OCI-LY7 (cell line): ENCODE measurements at regions not wholly inside any gene's neighbourhood (a gene's known extent, or its start where the extent isn't known, plus 50 kb on each side); places are given as distances from the start of the nearest gene placed in this dataset.

ENCODE experiments used
- BruUV-seq: library from RNA; stranded (reverse); fragments of 400-500 nt; replicated peaks from 2 replicates; lab custom pipeline; 2021; lab: Mats Ljungman, UMichigan
- CTCF ChIA-PET: fragments of 300-600 bp; sonication (Branson Sonifier 250); formaldehyde crosslinking; loops from one replicate; lab custom pipeline; 2022; ENCODE audit warnings: antibody characterized with exemption; ENCODE audit not compliant: unreplicated experiment; lab: Charles Lee
- POLR2A ChIA-PET: fragments of 300-600 bp; sonication (Branson Sonifier 250); formaldehyde crosslinking; loops from one replicate; lab custom pipeline; 2022; ENCODE audit warnings: antibody characterized with exemption; lab: Charles Lee
- DNase-seq: peaks from one replicate; pipeline ENCODE4 v3.0.0-alpha.2; 2015; ENCODE audit warnings: low spot score
- H2AFZ ChIP-seq: fragments of 200-600 bp; sonication (generic), shearing (Covaris generic); 2 replicates; pipeline ENCODE4 v1.6.1; 2014; ENCODE audit warnings: mild to moderate bottlenecking, antibody characterized with exemption, low read length, moderate library complexity
- H3K27ac ChIP-seq: fragments of 200-600 bp; sonication (generic); 2 replicates; pipeline ENCODE4 v1.5.1; 2014; ENCODE audit warnings: mixed run types, low read depth, mild to moderate bottlenecking, moderate library complexity, low read length, inconsistent platforms; ENCODE audit not compliant: poor library complexity, severe bottlenecking
- H3K36me3 ChIP-seq: fragments of 200-600 bp; sonication (generic); 2 replicates; pipeline ENCODE4 v1.6.1; 2014; ENCODE audit warnings: mild to moderate bottlenecking, antibody characterized with exemption, low read length, moderate library complexity, mixed read lengths; ENCODE audit not compliant: insufficient read depth
- H3K4me1 ChIP-seq: fragments of 200-600 bp; sonication (generic); 2 replicates; pipeline ENCODE4 v1.5.1; 2014; ENCODE audit warnings: mild to moderate bottlenecking, low read length; ENCODE audit not compliant: insufficient read depth, poor library complexity, severe bottlenecking
- H3K4me2 ChIP-seq: fragments of 200-600 bp; sonication (generic); 2 replicates; pipeline ENCODE4 v1.6.1; 2014; ENCODE audit warnings: mild to moderate bottlenecking, low read length
- H3K4me3 ChIP-seq: fragments of 200-600 bp; sonication (generic); 2 replicates; pipeline ENCODE4 v1.5.1; 2014; ENCODE audit warnings: mild to moderate bottlenecking, low read depth, low read length; ENCODE audit not compliant: poor library complexity, severe bottlenecking
- H3K79me2 ChIP-seq: fragments of 200-600 bp; sonication (generic); 2 replicates; pipeline ENCODE4 v1.6.1; 2016; ENCODE audit warnings: low read depth, mild to moderate bottlenecking, low read length, moderate library complexity, mixed read lengths; ENCODE audit not compliant: insufficient read depth
- H3K9me2 ChIP-seq: fragments of 200-600 bp; sonication (generic); 2 replicates; pipeline ENCODE4 v1.6.1; 2016; ENCODE audit warnings: mild to moderate bottlenecking, low read length, mixed read lengths; ENCODE audit not compliant: insufficient read depth
- H3K9me3 ChIP-seq: fragments of 200-600 bp; sonication (generic); 2 replicates; pipeline ENCODE4 v1.6.1; 2014; ENCODE audit warnings: mild to moderate bottlenecking, mixed run types, low read length, mixed read lengths
- H4K20me1 ChIP-seq: fragments of 200-600 bp; sonication (generic); 2 replicates; pipeline ENCODE4 v1.6.1; 2014; ENCODE audit warnings: mild to moderate bottlenecking, antibody characterized with exemption, low read length, moderate library complexity, mixed read lengths; ENCODE audit not compliant: insufficient read depth
- EZH2phosphoT487 ChIP-seq: fragments of 200-600 bp; sonication (generic); IDR thresholded peaks from 2 replicates; pipeline ENCODE4 v1.6.1; 2018; ENCODE audit warnings: low read depth, borderline replicate concordance, mild to moderate bottlenecking, mixed run types, antibody characterized with exemption, low read length, moderate library complexity, mixed read lengths
- intact Hi-C: fragments of 100-400 bp; cut with micrococcal nuclease; formaldehyde crosslinking; loops from one replicate; pipeline ENCODE4 v1.10.0; 2022; ENCODE audit not compliant: unreplicated experiment
- TF ChIP-seq, protein P1 (sequence below): fragments of 200-600 bp; sonication (generic); conservative IDR thresholded peaks from 2 replicates; pipeline ENCODE4 v1.5.1; 2014; ENCODE audit warnings: mild to moderate bottlenecking, antibody characterized with exemption, low read length, moderate library complexity, mixed read lengths

DNA sequence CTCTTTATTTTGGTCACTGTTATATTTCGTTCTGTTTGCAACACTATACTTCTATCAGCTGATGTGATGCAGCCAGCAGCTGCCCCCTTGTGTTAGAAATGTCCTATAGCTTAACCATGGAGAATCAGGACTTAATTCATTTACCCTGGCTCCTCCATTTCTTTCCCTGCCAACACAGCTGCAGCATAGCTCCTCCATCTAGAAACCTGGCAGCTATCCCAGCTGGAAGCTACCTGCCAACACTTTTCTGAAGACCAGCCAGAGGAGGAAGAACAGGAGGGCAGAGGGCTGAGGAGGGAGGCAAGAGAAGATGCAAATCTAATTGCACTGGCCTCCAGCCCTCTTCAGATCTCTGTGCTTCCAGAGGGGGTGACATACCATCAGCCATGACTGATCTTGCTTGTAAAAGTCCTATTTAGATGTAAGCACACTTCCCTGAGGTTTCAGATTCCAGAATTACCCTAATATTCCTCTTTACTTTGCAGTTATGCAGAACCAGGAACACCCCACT is 156.8 kb upstream of the TMEM260 start:
- H3K9me3 ChIP-seq = no peaks in the 10 kb centered on the region
- H3K4me2 ChIP-seq = no peak overlapping the region
- TF ChIP-seq, protein P1, sequence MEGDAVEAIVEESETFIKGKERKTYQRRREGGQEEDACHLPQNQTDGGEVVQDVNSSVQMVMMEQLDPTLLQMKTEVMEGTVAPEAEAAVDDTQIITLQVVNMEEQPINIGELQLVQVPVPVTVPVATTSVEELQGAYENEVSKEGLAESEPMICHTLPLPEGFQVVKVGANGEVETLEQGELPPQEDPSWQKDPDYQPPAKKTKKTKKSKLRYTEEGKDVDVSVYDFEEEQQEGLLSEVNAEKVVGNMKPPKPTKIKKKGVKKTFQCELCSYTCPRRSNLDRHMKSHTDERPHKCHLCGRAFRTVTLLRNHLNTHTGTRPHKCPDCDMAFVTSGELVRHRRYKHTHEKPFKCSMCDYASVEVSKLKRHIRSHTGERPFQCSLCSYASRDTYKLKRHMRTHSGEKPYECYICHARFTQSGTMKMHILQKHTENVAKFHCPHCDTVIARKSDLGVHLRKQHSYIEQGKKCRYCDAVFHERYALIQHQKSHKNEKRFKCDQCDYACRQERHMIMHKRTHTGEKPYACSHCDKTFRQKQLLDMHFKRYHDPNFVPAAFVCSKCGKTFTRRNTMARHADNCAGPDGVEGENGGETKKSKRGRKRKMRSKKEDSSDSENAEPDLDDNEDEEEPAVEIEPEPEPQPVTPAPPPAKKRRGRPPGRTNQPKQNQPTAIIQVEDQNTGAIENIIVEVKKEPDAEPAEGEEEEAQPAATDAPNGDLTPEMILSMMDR = peak; percentile 71
- TF ChIP-seq EZH2phosphoT487 = no peak
- H4K20me1 ChIP-seq = no peaks in the 10 kb centered on the region
- ChIA-PET CTCF (no interaction called here), POLR2A (no interaction called here)
- intact Hi-C loops = no loop called here
- H3K36me3 ChIP-seq = no peaks in the 10 kb centered on the region
- H3K79me2 ChIP-seq = no peaks in the 10 kb centered on the region
- H3K4me3 ChIP-seq = no peak overlapping the region
- H3K27ac ChIP-seq = no peak overlapping the region
- H3K9me2 ChIP-seq = no peaks in the 10 kb centered on the region
- no peaks in the 10 kb centered on the region for H3K4me1 ChIP-seq
- BruUV-seq = no TSS peak
- DNase-seq = peak; percentile 27
- no peak overlapping the region for H2AFZ ChIP-seq

DNA sequence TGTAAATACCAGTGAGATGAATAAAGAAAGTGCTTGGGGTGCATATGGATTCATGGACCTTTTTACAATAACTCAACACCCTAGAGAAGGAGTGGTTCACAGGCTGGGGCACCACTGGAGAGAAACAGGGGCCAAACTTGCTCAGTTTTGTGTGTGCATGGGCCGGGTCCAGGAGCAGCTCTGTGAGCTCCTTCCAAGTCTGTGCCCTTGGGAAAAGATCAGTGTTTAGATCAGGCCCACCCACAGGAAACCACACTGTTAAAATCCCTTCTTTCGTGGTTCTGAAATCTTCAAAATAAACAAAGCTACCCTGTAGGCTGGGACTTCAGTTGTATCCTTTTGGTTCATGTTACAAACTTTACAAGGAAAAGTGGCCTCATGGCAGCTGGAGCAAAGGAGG is 156.1 kb upstream of the TMEM260 start:
- intact Hi-C loops = no loop called here
- H3K4me1 ChIP-seq = no peaks in the 10 kb centered on the region

DNA sequence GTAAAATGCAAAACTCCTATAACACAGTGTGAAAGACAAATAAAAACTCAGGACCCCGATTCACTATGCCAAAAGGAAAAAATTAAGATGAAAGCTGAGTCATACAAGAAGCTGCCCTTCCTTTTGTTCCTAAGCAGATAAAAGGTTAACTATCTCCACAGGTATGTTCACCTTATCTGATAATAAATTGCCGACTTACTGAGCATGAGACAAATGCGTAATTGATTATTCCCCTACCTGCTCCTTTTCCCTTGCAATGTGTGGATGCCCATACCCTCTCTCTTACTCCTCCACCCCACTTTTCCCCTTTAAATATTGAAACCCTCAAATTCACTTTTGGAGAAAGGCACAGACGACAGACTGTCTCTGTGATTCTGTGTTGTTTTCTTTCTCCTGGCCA is 148.6 kb upstream of the TMEM260 start:
- TF ChIP-seq EZH2phosphoT487 = no peak
- TF ChIP-seq, protein P1 = no peak
- intact Hi-C loops = no loop called here
- Histone ChIP-seq H4K20me1 (no peaks in the 10 kb centered on the region), H3K9me3 (0 out of 2 replicates have a peak, but pooled peaks cover 8% of the 10 kb centered on the region), H3K4me2 (no peak overlapping the region), H3K9me2 (no peaks in the 10 kb centered on the region), H3K27ac (no peak overlapping the region), H2AFZ (no peak overlapping the region), H3K4me1 (no peaks in the 10 kb centered on the region), H3K79me2 (no peaks in the 10 kb centered on the region), H3K4me3 (no peak overlapping the region), H3K36me3 (no peaks in the 10 kb centered on the region)
- DNase-seq = no peak
- ChIA-PET POLR2A (no interaction called here), CTCF (no interaction called here)
- BruUV-seq = no TSS peak

More for the DNA sequence above, 156.1 kb upstream of the TMEM260 start:
- no peak for DNase-seq
- TF ChIP-seq, protein P1 = no peak
- no peak for TF ChIP-seq EZH2phosphoT487
- no peak overlapping the region for H3K4me3 ChIP-seq
- ChIA-PET CTCF (no interaction called here), POLR2A (no interaction called here)
- no peaks in the 10 kb centered on the region for H3K9me2 ChIP-seq
- BruUV-seq = no TSS peak
- H3K79me2 ChIP-seq = no peaks in the 10 kb centered on the region
- no peak overlapping the region for H3K4me2 ChIP-seq
- no peaks in the 10 kb centered on the region for H3K36me3 ChIP-seq
- H2AFZ ChIP-seq = no peak overlapping the region
- no peaks in the 10 kb centered on the region for H4K20me1 ChIP-seq
- H3K27ac ChIP-seq = no peak overlapping the region
- no peaks in the 10 kb centered on the region for H3K9me3 ChIP-seq
